ENCODE measurements at regions not wholly inside any gene's neighbourhood (a gene's known extent, or its start where the extent isn't known, plus 50 kb on each side); places are given as distances from the start of the nearest gene placed in this dataset.

DNA sequence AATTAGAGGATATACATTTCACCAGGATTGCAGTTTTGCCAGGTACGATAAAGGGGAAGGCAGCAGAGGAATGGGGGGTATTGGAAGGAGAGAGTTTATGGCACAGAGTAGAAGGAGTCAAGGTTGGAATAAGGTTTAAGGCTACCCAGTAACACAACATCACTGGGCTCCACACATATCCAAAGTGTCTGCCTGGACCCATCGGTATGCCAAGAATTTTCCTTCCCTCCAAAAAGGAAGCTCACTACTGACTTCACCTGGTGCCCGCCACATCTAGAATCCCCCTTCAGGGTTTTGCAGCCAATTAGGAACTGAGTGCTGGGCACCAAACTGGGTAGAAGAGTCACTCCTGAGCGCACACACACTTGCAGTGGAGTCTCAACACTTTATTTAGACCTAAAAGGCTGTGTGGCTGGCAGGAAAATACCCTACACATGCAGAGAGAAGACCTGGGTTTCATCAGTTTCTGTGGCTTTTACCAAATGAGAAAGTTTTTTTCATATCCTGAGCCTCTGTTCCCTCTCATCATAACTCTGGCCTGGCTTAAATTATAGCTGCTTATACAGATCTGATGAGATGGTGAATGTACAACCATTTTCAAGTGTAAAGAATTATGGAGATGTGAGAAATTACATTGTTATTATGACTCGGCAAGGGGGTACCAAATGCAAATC, 190.8 kb upstream of the LPP start:
- DNase-seq (ENCODE audit: low read depth, low spot score) = no peak
- TF ChIP-seq ZNF274 (IDR thresholded peaks at IDR 0.05; ENCODE audit: low read depth, low read length) (no peak), SUZ12 (IDR thresholded peaks at IDR 0.05; ENCODE audit: extremely low read depth, insufficient read depth, insufficient read length) (no peak), YY1 (IDR thresholded peaks at IDR 0.05; ENCODE audit: insufficient read depth, insufficient read length) (no peak)
- Histone ChIP-seq H3K36me3 (ENCODE audit: insufficient read depth, insufficient read length, low read length) (no peaks in the 10 kb centered on the region), H3K4me3 (ENCODE audit: insufficient read length, low read depth) (no peak overlapping the region), H3K9ac (ENCODE audit: insufficient read length, low read depth) (no peak overlapping the region), H3K27me3 (ENCODE audit: insufficient read depth, insufficient read length) (no peaks in the 10 kb centered on the region), H3K4me1 (ENCODE audit: insufficient read depth, insufficient read length) (no peaks in the 10 kb centered on the region), H3K9me3 (ENCODE audit: insufficient read depth, low read length) (no peaks in the 10 kb centered on the region)

DNA sequence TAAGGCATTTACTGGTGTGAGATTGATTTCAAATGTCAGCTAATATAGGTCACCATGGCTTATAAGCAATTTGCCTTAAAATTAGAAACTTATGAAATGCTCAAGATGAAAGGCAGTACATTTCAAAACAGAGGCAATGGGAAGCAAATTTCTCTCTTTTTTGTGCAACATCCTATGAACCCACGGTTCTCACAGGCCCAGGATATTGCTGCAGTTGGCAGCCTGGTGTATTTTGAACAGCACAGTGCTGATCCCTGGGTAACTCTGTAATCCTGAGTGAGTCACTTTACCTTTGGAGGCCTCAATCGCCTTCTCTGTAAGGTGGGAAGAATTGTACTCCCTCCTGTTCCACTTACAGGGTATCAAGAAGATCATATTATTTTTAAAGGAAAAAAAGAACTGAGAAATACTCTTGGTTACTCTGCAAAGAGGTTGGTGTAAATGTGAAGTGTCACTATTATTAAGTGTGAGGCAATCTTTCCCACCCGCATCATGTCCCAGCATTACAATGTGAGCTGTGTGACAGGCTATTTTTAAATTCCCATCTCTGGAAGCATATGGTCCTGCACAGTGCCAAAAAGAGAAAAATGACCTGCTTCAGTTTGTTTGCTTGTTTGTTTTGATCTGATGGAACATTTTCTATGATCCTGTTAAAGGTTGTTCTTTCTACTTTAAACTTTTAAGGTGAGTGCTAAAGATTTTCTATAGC, 190.1 kb upstream of the LPP start:
- H3K27me3 ChIP-seq (ENCODE audit: insufficient read depth, insufficient read length) = no peaks in the 10 kb centered on the region
- no peak overlapping the region for H3K4me3 ChIP-seq (ENCODE audit: insufficient read length, low read depth)
- no peaks in the 10 kb centered on the region for H3K4me1 ChIP-seq (ENCODE audit: insufficient read depth, insufficient read length)
- TF ChIP-seq ZNF274 (IDR thresholded peaks at IDR 0.05; ENCODE audit: low read depth, low read length) (no peak), YY1 (IDR thresholded peaks at IDR 0.05; ENCODE audit: insufficient read depth, insufficient read length) (no peak), SUZ12 (IDR thresholded peaks at IDR 0.05; ENCODE audit: extremely low read depth, insufficient read depth, insufficient read length) (no peak)
- H3K36me3 ChIP-seq (ENCODE audit: insufficient read depth, insufficient read length, low read length) = no peaks in the 10 kb centered on the region
- no peak for DNase-seq (ENCODE audit: low read depth, low spot score)
- no peaks in the 10 kb centered on the region for H3K9me3 ChIP-seq (ENCODE audit: insufficient read depth, low read length)
- H3K9ac ChIP-seq (ENCODE audit: insufficient read length, low read depth) = no peak overlapping the region

DNA sequence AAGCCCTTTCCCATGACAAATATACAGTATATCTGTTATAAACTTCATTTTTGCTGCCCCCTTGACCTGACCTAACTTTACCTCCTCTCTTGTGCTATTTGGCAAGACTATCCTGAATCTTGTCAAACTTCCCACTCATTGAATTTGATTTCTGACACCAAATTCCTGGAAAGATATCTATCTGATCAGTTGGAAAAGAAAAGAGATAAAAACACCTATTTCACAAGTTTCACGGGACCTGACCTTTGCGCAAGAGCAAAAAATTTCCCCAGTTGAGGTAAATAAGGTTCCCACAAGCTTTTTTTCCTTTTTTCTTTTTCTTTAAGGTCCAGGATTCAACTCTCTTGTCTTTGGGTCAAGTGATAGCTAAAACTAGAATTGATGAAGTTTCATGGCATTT, 189.2 kb upstream of the LPP start:
- no peak overlapping the region for H3K9ac ChIP-seq (ENCODE audit: insufficient read length, low read depth)
- TF ChIP-seq SUZ12 (IDR thresholded peaks at IDR 0.05; ENCODE audit: extremely low read depth, insufficient read depth, insufficient read length) (no peak), ZNF274 (IDR thresholded peaks at IDR 0.05; ENCODE audit: low read depth, low read length) (no peak), YY1 (IDR thresholded peaks at IDR 0.05; ENCODE audit: insufficient read depth, insufficient read length) (no peak)
- no peak overlapping the region for H3K4me3 ChIP-seq (ENCODE audit: insufficient read length, low read depth)
- H3K4me1 ChIP-seq (ENCODE audit: insufficient read depth, insufficient read length) = no peaks in the 10 kb centered on the region
- H3K36me3 ChIP-seq (ENCODE audit: insufficient read depth, insufficient read length, low read length) = no peaks in the 10 kb centered on the region
- no peaks in the 10 kb centered on the region for H3K27me3 ChIP-seq (ENCODE audit: insufficient read depth, insufficient read length)
- no peak for DNase-seq (ENCODE audit: low read depth, low spot score)
- no peaks in the 10 kb centered on the region for H3K9me3 ChIP-seq (ENCODE audit: insufficient read depth, low read length)

GRCh38 chr3:187966096-187966495, 187.9 kb upstream of the LPP start:
- DNase-seq (ENCODE audit: low read depth, low spot score) = no peak
- Histone ChIP-seq H3K9ac (ENCODE audit: insufficient read length, low read depth) (no peak overlapping the region), H3K4me1 (ENCODE audit: insufficient read depth, insufficient read length) (no peaks in the 10 kb centered on the region), H3K9me3 (ENCODE audit: insufficient read depth, low read length) (no peaks in the 10 kb centered on the region), H3K27me3 (ENCODE audit: insufficient read depth, insufficient read length) (no peaks in the 10 kb centered on the region), H3K36me3 (ENCODE audit: insufficient read depth, insufficient read length, low read length) (no peaks in the 10 kb centered on the region), H3K4me3 (ENCODE audit: insufficient read length, low read depth) (no peak overlapping the region)
- TF ChIP-seq ZNF274 (IDR thresholded peaks at IDR 0.05; ENCODE audit: low read depth, low read length) = no peak
- TF ChIP-seq YY1 (IDR thresholded peaks at IDR 0.05; ENCODE audit: insufficient read depth, insufficient read length) = no peak
- TF ChIP-seq SUZ12 (IDR thresholded peaks at IDR 0.05; ENCODE audit: extremely low read depth, insufficient read depth, insufficient read length) = no peak

GRCh38 chr3:187966636-187967406, 187.1 kb upstream of the LPP start:
- DNase-seq (ENCODE audit: low read depth, low spot score) = no peak
- Histone ChIP-seq H3K9me3 (ENCODE audit: insufficient read depth, low read length) (no peaks in the 10 kb centered on the region), H3K36me3 (ENCODE audit: insufficient read depth, insufficient read length, low read length) (no peaks in the 10 kb centered on the region), H3K4me1 (ENCODE audit: insufficient read depth, insufficient read length) (no peaks in the 10 kb centered on the region), H3K27me3 (ENCODE audit: insufficient read depth, insufficient read length) (no peaks in the 10 kb centered on the region), H3K4me3 (ENCODE audit: insufficient read length, low read depth) (no peak overlapping the region), H3K9ac (ENCODE audit: insufficient read length, low read depth) (no peak overlapping the region)
- TF ChIP-seq YY1 (IDR thresholded peaks at IDR 0.05; ENCODE audit: insufficient read depth, insufficient read length) = no peak
- no peak for TF ChIP-seq SUZ12 (IDR thresholded peaks at IDR 0.05; ENCODE audit: extremely low read depth, insufficient read depth, insufficient read length)
- TF ChIP-seq ZNF274 (IDR thresholded peaks at IDR 0.05; ENCODE audit: low read depth, low read length) = no peak

DNA sequence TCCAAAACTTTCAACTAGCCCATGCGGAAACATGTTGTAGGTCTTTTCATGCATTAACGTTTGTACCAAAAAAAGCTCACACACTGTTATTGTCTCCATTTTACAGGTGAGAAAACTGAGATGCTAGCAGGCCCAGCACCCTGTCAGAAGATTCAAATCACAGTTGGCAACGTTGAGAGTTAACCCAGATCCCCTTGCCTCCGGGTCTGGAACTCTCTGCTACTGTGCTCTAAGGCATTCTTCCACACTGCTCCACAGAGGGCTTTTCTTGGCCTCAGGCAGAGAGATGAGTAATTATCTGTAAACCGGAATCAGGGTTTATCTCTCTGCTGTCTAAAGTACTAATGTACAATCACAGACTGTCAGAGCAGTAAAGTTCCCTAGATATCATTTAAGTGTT, 186.0 kb upstream of the LPP start:
- no peak overlapping the region for H3K9ac ChIP-seq (ENCODE audit: insufficient read length, low read depth)
- no peak for DNase-seq (ENCODE audit: low read depth, low spot score)
- no peaks in the 10 kb centered on the region for H3K36me3 ChIP-seq (ENCODE audit: insufficient read depth, insufficient read length, low read length)
- H3K4me3 ChIP-seq (ENCODE audit: insufficient read length, low read depth) = no peak overlapping the region
- TF ChIP-seq SUZ12 (IDR thresholded peaks at IDR 0.05; ENCODE audit: extremely low read depth, insufficient read depth, insufficient read length) = no peak
- TF ChIP-seq ZNF274 (IDR thresholded peaks at IDR 0.05; ENCODE audit: low read depth, low read length) = no peak
- TF ChIP-seq YY1 (IDR thresholded peaks at IDR 0.05; ENCODE audit: insufficient read depth, insufficient read length) = no peak
- no peaks in the 10 kb centered on the region for H3K4me1 ChIP-seq (ENCODE audit: insufficient read depth, insufficient read length)
- H3K9me3 ChIP-seq (ENCODE audit: insufficient read depth, low read length) = no peaks in the 10 kb centered on the region
- H3K27me3 ChIP-seq (ENCODE audit: insufficient read depth, insufficient read length) = no peaks in the 10 kb centered on the region
